ENCODE measurements at regions not wholly inside any gene's neighbourhood (a gene's known extent, or its start where the extent isn't known, plus 50 kb on each side); places are given as distances from the start of the nearest gene placed in this dataset.

GRCh38 chr10:78426181-78426580 lies 392.5 kb downstream of the RPS24 start:
- no peaks in the 10 kb centered on the region for H4K20me1 ChIP-seq (ENCODE audit: insufficient read depth, low read length)
- TF ChIP-seq CTCF (IDR thresholded peaks at IDR 0.05; ENCODE audit: low read length) (no peak), EZH2 (IDR thresholded peaks at IDR 0.05; ENCODE audit: borderline replicate concordance, low read length) (no peak)
- H3F3A ChIP-seq (ENCODE audit: insufficient read depth, low read length) = no peaks in the 10 kb centered on the region
- no peak overlapping the region for H2AFZ ChIP-seq (ENCODE audit: low read length)
- H3K4me3 ChIP-seq (ENCODE audit: low read depth, low read length, poor library complexity, severe bottlenecking) = no peak overlapping the region
- H3K9ac ChIP-seq (ENCODE audit: low read length) = no peak overlapping the region
- no peaks in the 10 kb centered on the region for H3K9me2 ChIP-seq (ENCODE audit: low read depth, low read length)
- H3K27me3 ChIP-seq (ENCODE audit: insufficient read depth, low read length) = no peaks in the 10 kb centered on the region
- no peaks in the 10 kb centered on the region; the same call in 1 of the 2 replicates for H3K36me3 ChIP-seq (ENCODE audit: insufficient read depth, low read length)
- H3K4me1 ChIP-seq (ENCODE audit: insufficient read depth, low read length, severe bottlenecking) = no peaks in the 10 kb centered on the region
- H3K79me2 ChIP-seq (ENCODE audit: insufficient read depth, low read length) = no peaks in the 10 kb centered on the region
- H3K27ac ChIP-seq (ENCODE audit: low read depth, low read length, poor library complexity, severe bottlenecking) = no peak overlapping the region
- no peak overlapping the region for H3K4me2 ChIP-seq (ENCODE audit: low read length)
- H3K9me3 ChIP-seq (ENCODE audit: low read length) = no peaks in the 10 kb centered on the region

- no peaks in the 10 kb centered on the region for H3K4me1 ChIP-seq (ENCODE audit: insufficient read depth, low read length, severe bottlenecking)
- no peaks in the 10 kb centered on the region; the same call in 1 of the 2 replicates for H3K36me3 ChIP-seq (ENCODE audit: insufficient read depth, low read length)
- no peak overlapping the region for H3K27ac ChIP-seq (ENCODE audit: low read depth, low read length, poor library complexity, severe bottlenecking)
- no peaks in the 10 kb centered on the region for H3K27me3 ChIP-seq (ENCODE audit: insufficient read depth, low read length)
- H3K79me2 ChIP-seq (ENCODE audit: insufficient read depth, low read length) = no peaks in the 10 kb centered on the region
- no peaks in the 10 kb centered on the region for H3F3A ChIP-seq (ENCODE audit: insufficient read depth, low read length)
- H4K20me1 ChIP-seq (ENCODE audit: insufficient read depth, low read length) = no peaks in the 10 kb centered on the region
- H3K4me2 ChIP-seq (ENCODE audit: low read length) = no peak overlapping the region
- no peak overlapping the region for H3K9ac ChIP-seq (ENCODE audit: low read length)
- no peak overlapping the region for H3K4me3 ChIP-seq (ENCODE audit: low read depth, low read length, poor library complexity, severe bottlenecking)
- no peak overlapping the region for H2AFZ ChIP-seq (ENCODE audit: low read length)
- H3K9me2 ChIP-seq (ENCODE audit: low read depth, low read length) = no peaks in the 10 kb centered on the region
- no peak for TF ChIP-seq EZH2 (IDR thresholded peaks at IDR 0.05; ENCODE audit: borderline replicate concordance, low read length)
- TF ChIP-seq CTCF (IDR thresholded peaks at IDR 0.05; ENCODE audit: low read length) = no peak
- no peaks in the 10 kb centered on the region for H3K9me3 ChIP-seq (ENCODE audit: low read length)
Observed at GRCh38 chr10:78427497-78428031, 393.9 kb downstream of the RPS24 start.

GRCh38 chr10:78428579-78428978 lies 394.9 kb downstream of the RPS24 start:
- Histone ChIP-seq H3K79me2 (ENCODE audit: insufficient read depth, low read length) (no peaks in the 10 kb centered on the region), H3K27me3 (ENCODE audit: insufficient read depth, low read length) (no peaks in the 10 kb centered on the region), H3K9ac (ENCODE audit: low read length) (no peak overlapping the region), H3K4me2 (ENCODE audit: low read length) (no peak overlapping the region), H3K4me3 (ENCODE audit: low read depth, low read length, poor library complexity, severe bottlenecking) (no peak overlapping the region), H3K9me3 (ENCODE audit: low read length) (no peaks in the 10 kb centered on the region), H3F3A (ENCODE audit: insufficient read depth, low read length) (no peaks in the 10 kb centered on the region), H3K27ac (ENCODE audit: low read depth, low read length, poor library complexity, severe bottlenecking) (no peak overlapping the region), H3K9me2 (ENCODE audit: low read depth, low read length) (no peaks in the 10 kb centered on the region), H3K4me1 (ENCODE audit: insufficient read depth, low read length, severe bottlenecking) (no peaks in the 10 kb centered on the region), H3K36me3 (ENCODE audit: insufficient read depth, low read length) (no peaks in the 10 kb centered on the region; the same call in 1 of the 2 replicates), H2AFZ (ENCODE audit: low read length) (no peak overlapping the region), H4K20me1 (ENCODE audit: insufficient read depth, low read length) (no peaks in the 10 kb centered on the region)
- TF ChIP-seq CTCF (IDR thresholded peaks at IDR 0.05; ENCODE audit: low read length) (no peak), EZH2 (IDR thresholded peaks at IDR 0.05; ENCODE audit: borderline replicate concordance, low read length) (no peak)
